RPMI8226 (cell line): ENCODE measurements at regions not wholly inside any gene's neighbourhood (a gene's known extent, or its start where the extent isn't known, plus 50 kb on each side); places are given as distances from the start of the nearest gene placed in this dataset.
"Not testable (repeated sequence)": the region's sequence is repeated elsewhere in the genome, so short reads cannot be mapped to it uniquely, and the experiment has no call there.

ENCODE experiments used
- DNase-seq: peaks from one replicate; pipeline ENCODE4 v3.0.0-alpha.2; 2015

DNA sequence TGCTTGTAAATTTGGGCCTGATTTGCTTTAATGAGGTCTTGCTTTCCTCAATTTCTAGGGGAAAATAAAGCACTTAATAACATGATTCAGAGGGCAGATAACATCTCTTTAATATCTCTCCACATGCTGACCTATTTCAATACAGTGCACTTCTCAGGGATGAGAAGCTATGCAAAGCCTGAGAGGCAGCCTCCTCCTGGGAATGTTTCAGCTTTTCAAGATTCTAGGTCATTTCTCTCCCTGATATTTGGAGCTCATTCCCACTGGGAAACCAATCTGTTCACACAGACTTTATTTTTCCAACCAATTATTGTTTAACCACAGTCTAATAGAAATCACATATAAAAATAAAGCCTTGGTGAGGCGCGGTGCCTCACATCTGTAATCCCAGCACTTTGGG, 67.0 kb upstream of the LSAMP start:
- DNase-seq, result no peak

DNA sequence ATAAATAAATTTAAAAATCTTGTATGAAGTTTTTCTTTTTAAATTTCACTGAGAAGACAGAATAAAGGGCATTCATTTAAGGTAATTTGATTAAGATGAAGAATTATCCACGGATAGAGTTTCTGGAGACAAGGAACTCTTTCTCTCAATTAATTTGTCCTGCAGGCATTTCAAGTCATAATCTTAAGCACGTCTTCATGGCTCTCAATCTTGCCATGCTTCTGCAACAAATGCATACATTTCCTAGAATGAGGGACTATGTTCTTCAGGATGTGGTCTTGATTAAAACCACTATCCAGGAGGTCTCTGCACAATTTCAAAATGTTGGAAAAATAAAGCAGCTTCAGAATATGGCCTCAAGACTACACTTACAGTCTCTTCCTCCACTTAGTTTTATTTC, 67.6 kb upstream of the LSAMP start:
- no peak for DNase-seq

DNA sequence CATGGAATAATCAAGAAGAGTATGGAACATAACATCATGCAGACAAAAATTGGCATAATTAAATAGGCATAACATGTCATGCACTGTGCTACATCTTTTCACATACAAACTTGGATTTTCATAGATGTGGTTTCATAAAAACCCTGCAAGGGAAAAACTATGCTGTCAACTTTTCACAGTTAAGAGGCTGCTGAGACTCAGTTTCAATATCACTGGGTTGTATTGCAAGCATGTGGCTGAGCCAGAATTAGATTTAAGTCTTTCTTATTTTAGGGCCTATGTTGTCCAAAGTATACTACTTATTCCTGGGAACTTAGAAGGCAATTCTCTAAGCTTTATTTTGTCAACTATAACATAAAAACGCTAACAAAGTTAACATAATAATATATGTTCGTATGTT, 70.7 kb upstream of the LSAMP start:
- no peak for DNase-seq

DNA sequence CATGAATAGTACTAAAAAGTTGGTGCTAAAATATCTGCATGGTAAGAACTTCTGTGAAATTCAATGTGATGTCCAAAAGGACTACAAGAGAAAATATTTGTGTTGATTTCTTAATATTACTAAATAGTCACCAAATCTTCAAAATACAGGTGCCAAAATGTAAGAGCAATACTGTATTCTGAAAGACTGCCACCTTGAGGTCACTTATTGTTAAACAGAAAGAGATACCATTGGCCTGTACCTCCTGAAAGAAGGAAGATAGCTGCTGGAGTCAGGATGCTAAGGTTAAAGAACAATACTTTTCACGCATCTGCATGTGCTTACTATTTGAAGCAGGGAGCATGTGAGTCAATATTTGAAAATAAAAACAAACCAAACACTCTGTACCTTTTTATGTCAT, 72.0 kb upstream of the LSAMP start:
- DNase-seq, result peak; percentile 3

DNA sequence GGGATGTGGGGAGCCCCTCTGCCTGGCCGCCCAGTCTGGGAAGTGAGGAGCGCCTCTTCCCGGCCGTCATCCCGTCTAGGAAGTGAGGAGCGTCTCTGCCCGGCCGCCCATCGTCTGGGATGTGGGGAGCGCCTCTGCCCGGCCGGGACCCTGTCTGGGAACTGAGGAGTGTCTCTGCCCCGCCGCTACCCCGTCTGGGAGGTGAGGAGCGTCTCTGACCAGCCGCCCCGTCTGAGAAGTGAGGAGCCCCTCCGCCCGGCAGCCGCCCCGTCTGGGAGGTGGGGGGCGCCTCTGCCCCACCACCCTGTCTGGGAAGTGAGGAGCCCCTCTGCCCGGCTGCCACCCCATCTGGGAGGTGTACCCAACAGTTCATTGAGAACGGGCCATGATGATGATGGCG, 73.8 kb upstream of the LSAMP start:
- not testable (repeated sequence) for DNase-seq

DNA sequence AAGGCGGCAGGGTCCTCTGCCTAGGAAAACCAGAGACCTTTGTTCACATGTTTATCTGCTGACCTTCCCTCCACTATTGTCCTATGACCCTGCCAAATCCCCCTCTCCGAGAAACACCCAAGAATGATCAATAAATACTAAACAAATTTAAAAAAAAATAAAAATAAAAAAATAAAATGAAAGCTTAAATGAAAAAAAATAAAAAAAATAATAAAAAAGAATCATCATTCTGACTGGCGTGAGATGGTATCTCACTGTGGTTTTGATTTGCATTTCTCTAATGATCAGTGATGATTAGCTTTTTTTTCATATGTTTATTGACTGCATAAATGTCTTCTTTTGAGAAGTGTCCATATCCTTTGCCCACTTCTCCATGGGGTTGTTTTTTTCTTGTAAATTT, 74.5 kb upstream of the LSAMP start:
- DNase-seq, result not testable (repeated sequence)

DNA sequence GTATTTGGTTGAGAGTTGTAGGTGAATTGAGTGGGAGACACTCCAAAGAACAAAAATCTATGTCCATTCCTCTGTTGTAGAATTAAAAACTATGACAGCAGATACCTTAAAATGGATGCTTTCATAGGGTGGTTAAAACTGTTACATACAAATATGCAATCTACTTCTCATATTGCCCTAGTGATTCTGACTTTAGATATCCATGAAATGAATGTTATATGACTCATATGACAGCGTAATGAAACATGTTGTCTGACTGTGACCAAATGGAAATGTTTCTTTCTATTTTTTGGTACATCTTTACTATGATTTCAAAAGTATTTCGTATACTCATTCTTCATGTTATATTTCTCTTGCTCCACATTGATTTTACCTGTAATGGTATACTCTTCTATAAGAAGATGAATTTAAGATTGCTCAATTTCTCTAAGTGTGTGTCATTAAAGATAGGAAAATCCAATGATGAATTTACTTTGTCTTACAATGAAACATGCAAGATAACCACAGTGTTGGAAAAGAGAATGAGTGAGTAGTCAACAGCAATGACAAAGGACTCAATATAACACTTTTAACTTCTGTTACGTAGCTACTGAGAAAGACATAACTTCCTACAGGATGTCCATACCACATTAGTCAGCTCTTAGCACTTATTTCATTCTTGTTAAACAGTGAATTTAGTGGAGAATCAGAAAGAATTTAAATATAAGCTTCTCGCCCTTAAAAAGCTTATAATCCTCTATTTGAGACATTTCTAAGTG, 79.3 kb upstream of the LSAMP start:
- no peak for DNase-seq

DNA sequence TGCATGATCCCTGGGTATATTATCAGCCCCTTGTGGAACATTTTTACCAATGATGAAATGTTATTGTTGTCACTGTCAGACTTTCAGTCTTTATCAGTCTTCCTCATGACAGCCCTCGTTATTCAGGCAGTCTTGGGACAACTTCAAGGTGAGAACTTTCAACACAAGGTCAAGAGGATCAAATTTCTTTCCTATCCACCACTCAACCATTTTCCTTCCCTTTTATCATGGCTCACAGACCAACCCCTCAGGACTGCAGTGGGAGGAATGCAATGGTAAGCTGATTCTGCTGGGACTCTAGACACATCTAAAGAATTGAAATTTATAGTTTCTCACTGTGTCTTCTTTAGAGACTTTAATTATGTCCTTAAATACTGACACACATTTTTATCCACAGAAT, 107.0 kb upstream of the LSAMP start:
- no peak for DNase-seq

DNA sequence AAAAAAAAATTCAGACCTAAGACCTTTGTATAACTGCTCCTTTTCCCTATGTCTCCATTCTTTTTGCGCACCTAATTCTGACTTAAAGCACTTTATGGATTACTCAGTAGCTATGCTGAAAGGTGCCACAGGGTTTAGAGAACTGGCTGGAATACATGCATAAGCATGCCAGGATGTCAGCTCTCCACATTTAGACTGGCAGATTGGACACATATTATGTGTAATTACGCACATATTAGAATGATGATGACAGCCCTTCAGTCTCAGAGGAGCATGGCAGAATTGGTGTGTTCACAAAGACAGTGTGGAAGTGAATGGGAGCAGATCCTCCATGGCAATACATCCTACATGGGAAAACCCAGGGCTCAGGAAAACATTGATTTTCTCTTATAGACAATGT, 108.1 kb upstream of the LSAMP start:
- no peak for DNase-seq

DNA sequence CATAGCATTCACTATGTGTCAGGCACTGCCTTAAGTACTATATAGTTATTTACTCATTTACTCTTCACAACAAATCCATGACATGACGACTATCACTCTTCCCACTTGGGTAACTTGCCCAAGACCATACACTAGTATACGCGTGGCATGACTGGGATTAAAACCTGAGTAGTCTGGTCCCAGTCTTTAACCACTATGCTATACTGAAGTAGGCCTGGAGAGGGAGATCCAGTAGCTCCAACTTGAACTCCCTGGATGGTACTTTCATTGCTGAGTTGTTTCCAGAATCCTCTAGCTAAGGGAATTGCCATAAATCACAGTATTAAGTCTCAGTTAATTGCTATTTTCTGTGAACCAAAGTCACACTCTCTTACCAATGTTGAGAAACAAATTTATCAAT, 116.2 kb upstream of the LSAMP start:
- DNase-seq, result no peak

DNA sequence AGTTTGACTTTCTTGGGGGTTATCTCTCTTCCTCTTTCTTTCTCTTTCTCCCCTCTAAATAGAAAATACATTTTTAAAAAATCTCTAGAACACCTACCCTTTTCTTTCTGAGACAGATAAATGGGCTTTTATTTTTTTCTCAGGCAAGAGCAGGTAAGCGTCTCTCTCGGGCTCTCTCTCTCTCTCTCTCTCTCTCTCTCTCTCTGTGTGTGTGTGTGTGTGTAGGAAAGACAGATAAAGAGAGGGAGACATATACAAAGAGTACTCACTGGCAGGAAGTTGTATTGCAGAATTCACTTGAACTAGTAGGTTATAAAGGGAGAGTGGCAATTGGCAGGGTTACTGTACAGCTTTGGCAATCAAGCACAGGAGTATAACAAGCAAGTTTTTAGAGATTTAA, 118.1 kb upstream of the LSAMP start:
- no peak for DNase-seq

DNA sequence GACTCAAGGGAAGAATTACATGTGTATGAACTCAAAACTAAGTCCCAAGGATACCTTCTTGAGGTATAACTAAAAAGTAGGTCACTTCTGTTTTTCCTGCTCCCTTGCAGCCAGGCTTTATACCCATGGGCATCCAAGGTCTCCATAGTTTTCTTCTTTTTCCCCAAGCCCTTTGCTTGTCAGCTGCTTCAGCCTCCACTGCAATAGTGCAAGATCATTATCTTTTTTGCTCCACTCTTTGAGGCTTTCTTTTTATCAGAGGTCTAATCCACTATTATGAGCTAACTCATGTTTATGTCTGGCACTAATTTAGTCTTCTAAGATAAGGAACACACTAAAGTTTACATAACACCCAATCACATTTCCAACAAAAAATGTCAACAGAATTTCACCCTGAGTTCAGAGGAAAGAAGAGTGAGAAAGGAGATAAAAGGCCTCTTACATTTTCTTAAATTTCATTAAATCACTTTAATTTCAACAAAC, 121.2 kb upstream of the LSAMP start:
- DNase-seq, result no peak

DNA sequence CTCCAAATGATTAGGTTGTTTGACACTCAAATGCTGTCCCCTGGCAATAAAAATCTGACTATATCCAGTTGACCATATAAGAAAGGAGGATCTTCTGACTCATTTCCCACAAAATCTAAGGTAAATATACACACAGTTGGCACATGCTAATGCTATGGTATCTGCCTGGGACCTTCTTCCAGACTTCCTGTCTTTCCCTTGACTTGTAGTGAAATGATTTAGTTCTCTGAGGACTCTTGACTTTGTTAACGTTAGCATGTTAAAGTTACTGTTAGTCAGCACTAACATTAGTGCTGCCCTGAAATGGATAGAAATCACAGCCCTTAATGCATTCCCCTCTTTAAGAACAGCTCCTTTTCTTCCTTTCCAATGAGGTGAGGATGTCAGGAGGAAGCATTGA, 124.3 kb upstream of the LSAMP start:
- no peak for DNase-seq

DNA sequence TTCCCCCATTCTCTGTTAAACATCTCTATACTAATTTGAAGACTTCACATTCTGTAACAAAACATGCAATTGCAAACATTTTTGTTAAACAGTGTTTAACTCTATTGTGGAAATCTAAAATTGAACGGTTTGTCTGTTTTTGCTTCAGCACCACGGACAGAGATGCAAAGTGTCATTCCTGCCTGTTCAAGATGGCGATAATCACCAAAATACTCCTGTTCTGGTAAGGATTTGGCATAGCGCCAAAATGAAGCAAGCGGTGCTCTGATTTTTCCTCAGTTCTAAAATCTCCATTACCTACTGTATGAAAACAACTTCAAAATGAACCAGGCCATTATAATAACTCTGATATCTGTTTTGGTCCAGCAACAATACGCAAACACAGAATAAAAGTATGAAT, 129.7 kb upstream of the TUSC7 start:
- DNase-seq, result peak; percentile 11

DNA sequence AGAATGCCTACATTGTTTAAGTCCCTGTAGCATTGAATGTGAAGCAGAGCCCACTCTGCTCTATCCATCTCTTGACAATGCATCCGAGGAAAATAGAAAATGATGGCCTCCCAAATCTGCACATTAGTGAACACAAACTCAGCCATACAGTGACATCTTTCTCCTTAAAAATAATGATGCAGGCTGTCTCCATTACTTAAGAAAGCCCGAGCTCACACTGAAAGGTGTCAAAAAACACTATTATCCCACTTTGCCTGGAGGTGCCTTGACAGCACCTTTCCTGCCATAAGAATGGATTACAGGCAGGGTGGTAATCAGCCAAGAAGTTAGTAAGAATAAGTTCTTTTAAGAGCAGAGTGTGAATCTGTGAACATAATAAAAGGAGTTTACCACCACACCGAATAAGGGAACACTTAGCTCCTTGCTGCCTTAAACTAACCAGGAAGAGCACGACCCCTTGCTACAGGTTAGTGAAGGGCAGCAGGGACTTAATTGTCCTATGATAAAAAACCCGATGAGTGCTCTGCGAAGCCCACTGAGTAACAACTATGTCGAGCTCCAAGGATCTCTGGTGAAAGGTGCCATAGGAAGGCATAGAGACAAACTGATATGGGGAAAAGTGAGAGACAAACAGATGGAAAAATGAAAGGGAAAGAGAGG, 123.2 kb upstream of the TUSC7 start:
- no peak for DNase-seq

DNA sequence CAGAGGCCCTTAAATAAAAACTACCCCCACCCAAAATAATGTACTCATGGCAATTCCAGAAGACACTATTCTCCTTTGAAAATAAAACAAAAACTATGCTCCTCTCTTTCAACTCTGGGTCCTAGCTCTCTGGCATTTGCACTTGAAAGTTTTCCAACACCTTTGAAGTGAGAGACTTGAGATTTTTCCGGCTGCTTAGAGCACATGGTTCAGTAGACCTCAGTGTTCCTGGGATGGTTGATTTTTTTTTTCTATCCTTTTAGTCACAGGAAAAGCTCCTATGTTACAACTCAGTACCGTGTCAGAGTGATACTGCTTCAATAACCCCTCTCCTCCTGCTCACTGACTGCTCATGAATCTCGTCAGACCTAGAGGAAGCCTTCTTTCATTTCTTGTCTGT, 118.3 kb upstream of the TUSC7 start:
- no peak for DNase-seq

DNA sequence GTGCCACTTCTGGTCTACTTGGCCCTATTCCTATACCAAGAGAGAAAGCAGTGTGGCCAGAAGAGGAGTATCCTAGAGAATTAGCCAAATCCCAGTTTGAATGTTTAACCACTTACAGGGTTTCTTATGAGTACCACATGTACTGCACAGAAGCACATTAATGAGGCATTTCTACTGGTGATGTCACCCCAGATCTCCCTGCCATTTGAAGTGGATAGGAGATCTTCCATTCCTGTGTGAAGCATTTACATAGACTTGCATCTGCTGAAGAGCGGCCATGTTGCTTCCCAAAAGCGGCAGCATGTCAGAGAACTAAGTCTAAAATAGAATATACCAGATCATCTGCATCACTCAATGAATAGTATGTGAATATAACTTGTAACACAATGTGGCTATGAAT, 108.4 kb upstream of the TUSC7 start:
- no peak for DNase-seq

DNA sequence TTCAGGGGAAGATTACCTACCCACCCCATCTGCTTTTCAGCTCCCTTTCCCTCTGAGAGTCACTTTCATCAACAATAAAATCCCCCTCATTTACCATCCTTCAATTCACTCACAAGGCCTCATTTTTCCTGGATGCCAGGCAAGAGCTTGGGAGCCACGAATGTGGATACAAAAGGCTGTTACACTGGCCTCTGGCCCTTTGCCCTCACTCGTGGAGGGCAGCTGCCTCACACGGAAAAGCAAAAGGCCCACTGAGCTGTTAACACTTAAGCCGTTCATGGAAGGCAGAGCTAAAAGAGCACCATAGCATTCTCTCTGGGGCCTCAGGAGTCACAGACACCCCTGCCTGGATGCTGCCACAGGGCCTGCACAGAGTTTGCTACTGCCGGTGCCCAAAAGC, 102.4 kb upstream of the TUSC7 start:
- no peak for DNase-seq

DNA sequence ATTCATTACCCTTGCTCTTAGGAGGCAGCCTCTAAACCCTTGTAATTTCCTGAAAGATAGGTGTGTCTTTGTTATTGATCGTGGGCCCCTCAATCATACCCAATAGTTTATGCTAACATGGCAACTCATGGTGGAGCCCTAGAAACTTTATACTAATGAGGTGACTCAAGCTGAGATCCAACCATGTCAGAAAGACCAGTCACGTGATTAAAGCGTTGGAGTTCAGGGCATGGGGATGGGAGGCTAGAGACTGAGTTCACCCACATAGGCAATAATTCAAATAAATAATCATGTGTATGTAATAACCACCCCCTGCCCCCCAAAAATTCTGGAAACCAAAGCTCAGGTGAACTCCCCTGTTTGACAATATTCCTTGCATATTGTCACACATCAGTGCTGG, 99.5 kb upstream of the TUSC7 start:
- DNase-seq, result no peak

DNA sequence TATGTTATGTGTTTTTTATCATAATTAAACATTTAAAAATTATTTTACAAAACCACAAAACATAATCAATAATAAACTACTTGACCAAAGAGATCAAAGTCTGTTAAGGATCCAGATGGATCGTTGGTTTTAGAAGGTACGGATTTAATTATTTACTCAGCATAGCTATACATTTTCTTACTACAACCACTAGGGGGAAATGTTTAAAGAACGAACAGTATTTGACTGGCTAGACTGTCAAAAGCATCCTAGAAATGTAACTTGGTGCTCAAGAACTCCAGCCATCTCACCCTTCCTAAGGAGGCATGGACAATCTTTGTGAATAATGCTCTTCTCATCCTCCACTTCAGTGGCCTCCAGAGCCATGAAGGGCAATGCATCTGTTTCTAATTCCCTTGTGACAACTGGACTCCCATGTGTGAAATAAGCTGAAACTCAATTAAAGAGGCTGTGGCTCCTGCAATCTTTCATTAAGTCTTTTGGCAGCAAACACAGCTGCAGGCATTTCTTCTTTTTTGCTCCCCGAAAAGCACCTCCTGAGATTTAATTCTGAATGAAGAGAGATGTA, 94.7 kb upstream of the TUSC7 start:
- DNase-seq, result no peak

DNA sequence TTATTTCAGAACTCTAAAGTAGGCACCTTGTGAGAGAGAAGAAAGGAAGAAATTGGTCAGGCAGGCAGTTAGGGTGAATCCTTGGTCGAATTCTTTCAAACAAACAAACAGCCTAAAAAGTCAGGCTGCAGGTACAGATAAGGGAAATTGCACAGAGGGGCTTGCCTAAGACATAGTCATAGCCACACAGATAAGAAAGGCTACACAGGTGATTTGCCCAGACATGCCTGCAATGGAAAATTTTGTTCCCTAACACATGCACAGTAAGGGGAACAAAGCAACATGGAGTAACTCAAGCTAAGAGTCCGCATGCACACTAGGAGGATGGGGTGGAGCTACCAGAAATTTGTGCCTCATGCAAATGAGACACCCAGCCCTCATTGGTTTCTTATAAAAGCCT, 91.4 kb upstream of the TUSC7 start:
- DNase-seq, result no peak

DNA sequence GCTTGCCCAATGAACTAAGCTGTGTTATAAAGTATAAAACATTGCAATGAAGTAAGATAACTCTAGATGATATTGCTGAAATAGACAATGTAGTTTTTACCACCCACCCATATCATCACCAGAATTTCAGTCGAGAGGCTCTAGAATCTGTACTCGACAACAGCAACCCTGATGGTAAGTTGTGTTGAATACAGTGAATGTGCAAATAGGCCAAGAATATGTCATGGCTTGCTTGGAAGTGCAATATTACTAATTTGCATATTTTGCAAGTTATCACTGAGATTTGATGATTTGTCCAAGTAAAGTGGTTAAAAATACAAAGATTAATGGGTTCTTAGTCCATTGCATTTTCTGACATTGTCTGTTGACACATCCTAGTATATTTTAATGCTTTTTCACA, 90.6 kb upstream of the TUSC7 start:
- DNase-seq, result no peak

DNA sequence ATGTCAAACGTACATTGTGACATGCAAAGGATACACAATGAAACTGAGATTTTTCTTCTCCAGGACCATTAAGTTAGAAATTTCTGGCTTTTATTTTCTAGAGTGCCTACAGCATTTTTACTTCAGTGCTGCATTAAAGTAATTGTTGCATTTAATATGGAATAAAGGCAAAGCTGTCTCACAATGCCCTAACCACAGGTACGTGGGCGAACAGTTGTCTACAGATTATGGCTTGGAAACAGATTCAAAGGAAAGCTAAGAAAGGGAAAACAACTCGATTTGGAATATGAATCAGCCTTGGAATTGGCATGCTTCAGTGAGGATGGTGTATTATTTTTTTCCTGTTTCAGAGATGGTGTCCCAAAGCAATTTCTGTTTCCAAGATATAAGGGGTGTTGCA, 79.1 kb upstream of the TUSC7 start:
- no peak for DNase-seq

DNA sequence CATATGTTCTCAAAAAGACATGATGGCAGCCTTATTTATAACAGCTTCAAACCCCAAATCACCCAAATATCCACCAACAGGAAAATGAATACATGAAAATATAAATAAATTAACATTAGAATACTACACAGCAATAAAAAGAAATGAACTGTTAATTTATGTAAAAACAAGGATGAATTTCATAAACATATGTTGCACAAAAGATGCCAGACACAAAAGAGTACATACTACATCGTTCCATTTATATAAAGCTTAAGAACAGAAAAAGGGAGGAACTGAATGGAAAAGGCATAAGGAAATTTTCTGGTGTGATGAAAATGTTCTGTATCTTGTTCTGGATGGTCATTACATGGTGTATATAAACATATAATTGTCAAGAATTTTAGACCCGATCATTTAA, 69.9 kb upstream of the TUSC7 start:
- DNase-seq, result no peak

DNA sequence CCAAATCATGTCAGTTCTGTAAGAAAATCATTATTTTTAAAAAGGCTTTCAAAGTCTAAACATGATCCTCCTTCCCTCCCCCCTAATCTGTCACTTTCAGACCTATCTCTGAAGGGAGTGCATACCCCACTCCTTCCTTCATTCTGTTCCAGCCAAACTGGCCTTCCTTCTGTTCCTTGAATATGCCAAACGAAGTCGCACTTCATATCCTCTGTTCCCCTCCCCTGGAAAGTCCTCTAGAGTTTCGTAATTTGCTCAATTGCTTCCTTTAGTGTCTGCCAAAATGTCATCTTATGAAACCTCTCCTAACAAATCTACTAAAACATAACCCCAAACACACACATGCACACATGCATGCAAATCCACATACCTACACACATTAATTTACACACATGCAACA, 69.5 kb upstream of the TUSC7 start:
- no peak for DNase-seq
